BJ (cell line): ENCODE measurements at regions not wholly inside any gene's neighbourhood (a gene's known extent, or its start where the extent isn't known, plus 50 kb on each side); places are given as distances from the start of the nearest gene placed in this dataset.

Source experiments
- CTCF ChIA-PET: fragments of 350-600 bp; formaldehyde crosslinking; extraction: SDS; loops from one replicate; lab custom pipeline; 2021; ENCODE audit warnings: antibody characterized with exemption, inconsistent platforms; lab: Yijun Ruan, JAX
- POLR2A ChIA-PET: fragments of 300-600 bp; sonication (Branson Sonifier 250); formaldehyde crosslinking; extraction: SDS; loops from one replicate; lab custom pipeline; 2021; ENCODE audit warnings: antibody characterized with exemption; lab: Charles Lee
- DNase-seq: peaks from one replicate; pipeline ENCODE4 v3.0.0-alpha.2; 2011; ENCODE audit warnings: low read depth
- H3K27me3 ChIP-seq: 2 replicates; pipeline ENCODE4 v1.6.0; 2011; ENCODE audit warnings: low read length; ENCODE audit not compliant: control insufficient read depth, insufficient read depth
- H3K36me3 ChIP-seq: 2 replicates; pipeline ENCODE4 v1.5.1; 2011; ENCODE audit warnings: low read length; ENCODE audit not compliant: control insufficient read depth, insufficient read depth
- H3K4me3 ChIP-seq: 2 replicates; pipeline ENCODE4 v1.5.1; 2011; ENCODE audit warnings: low read depth, mild to moderate bottlenecking, control low read depth, low read length
- TF ChIP-seq, protein P1 (sequence below): IDR thresholded peaks from 2 replicates; pipeline ENCODE4 v1.5.1; 2011; ENCODE audit warnings: low read depth, mild to moderate bottlenecking, control low read depth, inconsistent platforms, low read length, moderate library complexity; ENCODE audit not compliant: insufficient read depth

DNA sequence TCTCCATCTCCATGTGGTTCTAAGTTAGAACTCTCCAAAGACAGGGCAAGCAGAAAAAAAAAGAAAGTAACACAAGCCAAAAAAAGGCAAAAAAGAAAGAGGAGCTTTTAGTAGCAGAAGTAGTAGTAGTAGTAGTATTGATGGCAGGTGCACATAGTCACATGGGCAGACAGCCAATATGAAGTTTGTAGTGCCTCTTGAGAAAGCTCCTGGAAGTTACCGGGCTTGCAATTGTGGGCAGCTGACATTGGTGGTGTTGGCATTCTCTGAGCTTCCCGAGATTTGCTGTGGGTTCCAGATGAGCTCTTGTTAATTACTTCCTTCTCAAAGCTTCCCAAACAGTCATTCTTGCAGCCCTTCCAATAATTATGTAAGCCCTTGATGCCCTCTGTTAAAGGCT is 1128.5 kb downstream of the TYW1 start:
- ChIA-PET POLR2A (no interaction called here), CTCF (no interaction called here)
- Histone ChIP-seq H3K4me3 (no peak overlapping the region), H3K36me3 (no peaks in the 10 kb centered on the region), H3K27me3 (no peaks in the 10 kb centered on the region)
- no peak for DNase-seq
- TF ChIP-seq, protein P1, sequence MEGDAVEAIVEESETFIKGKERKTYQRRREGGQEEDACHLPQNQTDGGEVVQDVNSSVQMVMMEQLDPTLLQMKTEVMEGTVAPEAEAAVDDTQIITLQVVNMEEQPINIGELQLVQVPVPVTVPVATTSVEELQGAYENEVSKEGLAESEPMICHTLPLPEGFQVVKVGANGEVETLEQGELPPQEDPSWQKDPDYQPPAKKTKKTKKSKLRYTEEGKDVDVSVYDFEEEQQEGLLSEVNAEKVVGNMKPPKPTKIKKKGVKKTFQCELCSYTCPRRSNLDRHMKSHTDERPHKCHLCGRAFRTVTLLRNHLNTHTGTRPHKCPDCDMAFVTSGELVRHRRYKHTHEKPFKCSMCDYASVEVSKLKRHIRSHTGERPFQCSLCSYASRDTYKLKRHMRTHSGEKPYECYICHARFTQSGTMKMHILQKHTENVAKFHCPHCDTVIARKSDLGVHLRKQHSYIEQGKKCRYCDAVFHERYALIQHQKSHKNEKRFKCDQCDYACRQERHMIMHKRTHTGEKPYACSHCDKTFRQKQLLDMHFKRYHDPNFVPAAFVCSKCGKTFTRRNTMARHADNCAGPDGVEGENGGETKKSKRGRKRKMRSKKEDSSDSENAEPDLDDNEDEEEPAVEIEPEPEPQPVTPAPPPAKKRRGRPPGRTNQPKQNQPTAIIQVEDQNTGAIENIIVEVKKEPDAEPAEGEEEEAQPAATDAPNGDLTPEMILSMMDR = no peak

DNA sequence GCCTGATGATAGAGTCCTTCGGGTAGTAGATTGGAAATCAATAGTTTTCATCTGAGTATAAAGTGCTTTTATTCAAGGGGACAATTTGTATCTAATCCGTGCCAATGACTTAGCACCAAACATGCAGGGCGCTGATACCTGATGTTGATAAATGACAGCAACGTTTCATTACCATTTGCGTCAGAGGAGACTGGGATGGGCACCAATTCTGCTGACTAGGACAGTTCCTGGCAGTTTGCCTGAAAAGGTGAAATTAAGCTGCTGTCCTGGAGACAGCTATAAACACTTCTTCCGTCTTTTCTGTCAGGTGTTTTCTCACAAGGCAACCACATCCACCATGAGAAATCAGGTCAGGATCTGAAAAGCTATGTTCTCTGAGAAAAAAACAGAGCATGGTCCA is 1136.4 kb downstream of the TYW1 start:
- POLR2A ChIA-PET = no interaction called here
- CTCF ChIA-PET = no interaction called here

DNA sequence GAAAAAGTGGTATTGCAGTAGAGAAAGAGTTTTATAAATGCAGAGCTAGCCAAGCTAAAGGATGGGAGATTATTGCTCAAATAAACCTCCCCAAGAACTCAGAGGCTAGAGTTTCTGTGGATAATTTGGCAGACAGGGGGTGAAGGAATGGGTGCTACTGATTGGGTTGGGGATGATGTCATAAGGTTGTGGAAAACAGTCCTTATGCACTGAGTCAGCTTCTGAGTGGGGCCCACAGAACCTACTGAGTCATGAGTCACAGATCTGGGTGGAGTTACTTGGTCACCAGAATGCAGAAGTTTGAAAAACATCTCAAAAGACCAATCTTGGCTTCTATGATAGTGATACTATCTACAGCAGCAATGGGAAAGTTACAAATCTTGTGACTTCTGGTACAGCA is 1146.7 kb downstream of the TYW1 start:
- CTCF ChIA-PET = no interaction called here
- H3K4me3 ChIP-seq = no peak overlapping the region
- no peaks in the 10 kb centered on the region for H3K27me3 ChIP-seq
- no peaks in the 10 kb centered on the region for H3K36me3 ChIP-seq
- DNase-seq = no peak
- POLR2A ChIA-PET = no interaction called here
- TF ChIP-seq, protein P1 = no peak

More for the DNA sequence above, 1136.4 kb downstream of the TYW1 start:
- no peak for DNase-seq
- Histone ChIP-seq H3K4me3 (no peak overlapping the region), H3K27me3 (no peaks in the 10 kb centered on the region), H3K36me3 (no peaks in the 10 kb centered on the region)
- TF ChIP-seq, protein P1 = no peak

DNA sequence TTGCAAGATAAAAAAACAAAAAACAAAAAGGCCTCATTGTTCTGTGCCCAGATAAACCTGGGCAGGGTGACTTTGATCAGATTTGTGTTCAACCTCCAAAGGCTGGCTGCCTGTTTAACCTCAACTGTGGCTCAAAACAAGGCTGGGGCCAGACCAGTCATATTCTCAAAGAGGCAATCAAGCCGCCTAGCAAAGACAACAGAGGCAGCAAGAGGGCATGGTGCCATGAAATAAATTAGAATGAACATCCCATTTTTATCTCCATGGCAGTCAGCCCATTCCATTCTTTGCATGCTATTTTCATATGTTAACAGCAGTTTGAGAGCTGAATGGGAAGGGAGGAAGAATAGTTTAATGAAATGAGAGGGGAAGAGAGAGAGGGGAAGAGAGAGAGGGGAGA is 1150.3 kb downstream of the TYW1 start:
- Histone ChIP-seq H3K4me3 (no peak overlapping the region), H3K36me3 (no peaks in the 10 kb centered on the region), H3K27me3 (no peaks in the 10 kb centered on the region)
- ChIA-PET CTCF (no interaction called here), POLR2A (no interaction called here)
- no peak for DNase-seq
- TF ChIP-seq, protein P1 = no peak

DNA sequence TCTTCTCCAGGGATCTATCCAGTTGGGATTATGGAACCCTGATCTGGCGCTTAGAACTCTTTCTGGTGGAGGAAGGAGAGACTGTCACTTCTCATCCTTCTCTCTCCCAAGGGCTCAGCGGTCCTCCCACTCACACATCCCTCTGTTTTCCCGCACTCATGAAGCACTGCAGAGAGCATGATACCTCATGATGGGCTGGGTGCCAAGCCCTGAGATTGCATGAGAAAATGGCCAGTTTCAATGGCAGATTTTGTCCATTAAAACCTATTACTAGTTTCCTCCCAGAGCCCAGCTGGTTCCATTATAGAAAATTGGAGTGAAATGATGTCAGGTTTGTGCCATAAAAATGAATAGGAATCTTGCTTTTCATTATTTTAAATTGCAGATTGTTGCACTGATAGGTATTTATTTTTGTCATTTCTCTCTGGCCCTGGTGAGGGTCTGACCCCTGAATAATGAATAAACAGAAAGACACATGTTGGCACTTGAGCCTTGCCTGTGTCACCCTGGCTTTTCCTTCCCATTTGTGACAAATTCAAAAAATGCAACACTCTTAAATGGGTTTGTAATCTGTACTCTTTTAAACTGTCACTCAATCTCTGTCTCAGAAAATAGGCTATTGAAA is 1151.1 kb downstream of the TYW1 start:
- no peak for DNase-seq
- H3K4me3 ChIP-seq = no peak overlapping the region
- TF ChIP-seq, protein P1 = no peak
- H3K36me3 ChIP-seq = no peaks in the 10 kb centered on the region
- ChIA-PET POLR2A (no interaction called here), CTCF (no interaction called here)
- H3K27me3 ChIP-seq = no peaks in the 10 kb centered on the region
